Heart left ventricle (tissue), 13 donors: ENCODE measurements at regions not wholly inside any gene's neighbourhood (a gene's known extent, or its start where the extent isn't known, plus 50 kb on each side); places are given as distances from the start of the nearest gene placed in this dataset.

Experiments
- CTCF ChIP-seq, 12 donors: fragments of 200-600 bp; sonication (generic) in 4 of 12; IDR thresholded peaks; one replicate each; pipeline versions ENCODE4 v1.5.0 to v1.8.0; 2018 to 2022; ENCODE audit warnings: antibody characterized with exemption in 12 of 12, mild to moderate bottlenecking in 5 of 12
- POLR2A ChIP-seq, 2 donors: fragments of 450-650 bp; IDR thresholded peaks; one replicate each; pipeline ENCODE4 v1.6.1; 2017; ENCODE audit warnings: antibody characterized with exemption in 2 of 2, mild to moderate bottlenecking in 2 of 2, moderate library complexity in 2 of 2
- donor health status: ischemic (EF 13 %, LVEDD 7.1; RV severe dilation, severe dysfunction).
- donor health status: DM: no; HTN: yes; CAD: no.
- donor health status: DM: no; HTN: no; CAD: no.
- donor health status: ischemic (EF 25% LVEDD 6.9; RV normal size, moderate dysfunction).
- donor health status: ischemic (EF 25% LVEDD 5.7; RV mildly dilated, moderate dysfunction).
- donor health status: ischemic (EF 35%, LVEDD 5.7; RV mildly dilated, moderate dysfunction).
- donor health status: nonischemic (EF 11% LVEDD 7.7; RV severe dilation, severe dysfunction).
- donor health status: DM: yes; HTN: yes; CAD: no.
- donor health status: PGD.
- donor health status: ischemic (EF 29% LVEDD 5.4; RV normal size, mild dysfunction).
- donor health status: nonischemic (EF 23%, LVEDD 6.1; RV moderate dilation, normal function).

DNA sequence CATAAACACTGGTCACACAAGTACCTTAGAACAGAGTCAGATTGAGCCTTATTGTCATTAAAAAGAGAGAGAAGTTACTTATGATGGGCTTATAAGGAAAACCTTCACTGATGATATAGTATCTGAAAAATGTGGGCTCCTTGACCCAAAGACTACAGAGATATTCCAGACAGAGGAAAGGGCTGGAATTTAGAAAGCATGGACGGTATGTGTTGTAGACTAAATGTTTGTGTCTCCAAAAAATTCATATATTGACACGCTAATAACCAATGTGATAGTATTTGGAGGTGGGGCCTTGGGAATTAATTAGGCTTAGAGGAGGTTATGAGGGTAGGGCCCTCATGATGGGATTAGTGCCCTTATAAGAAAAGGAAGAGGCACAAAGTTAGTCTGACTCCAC, 61.0 kb upstream of the DAZL start:
- TF ChIP-seq CTCF (IDR thresholded peaks at IDR 0.05) (no peak), POLR2A (IDR thresholded peaks at IDR 0.05) (no peak)
